K562 (cell line): ENCODE measurements at regions not wholly inside any gene's neighbourhood (a gene's known extent, or its start where the extent isn't known, plus 50 kb on each side); places are given as distances from the start of the nearest gene placed in this dataset.

Experiments
- ATAC-seq: fragments of 200-7000 bp; cut with Tn5 transposase; 3 replicates; pipeline ENCODE4 v1.9.1; 2020; ENCODE audit warnings: moderate library complexity
- BruUV-seq: library from RNA; stranded (reverse); fragments of 400-500 nt; replicated peaks from 2 replicates; lab custom pipeline; 2021; lab: Mats Ljungman, UMichigan
- CTCF ChIA-PET: fragments of 300-600 bp; formaldehyde crosslinking; extraction: SDS; loops from one replicate; lab custom pipeline; 2021; ENCODE audit warnings: low intra/inter-chr PET ratio; lab: Yijun Ruan, JAX
- POLR2A ChIA-PET: fragments of 300-600, 350-650 bp; sonication (Branson Sonifier 250); formaldehyde crosslinking; extraction: SDS; loops from one replicate; lab custom pipeline; 2021; ENCODE audit warnings: antibody characterized with exemption, inconsistent platforms; lab: Yijun Ruan, JAX
- DNase-seq, 4 experiments: peaks; one replicate each; pipeline versions ENCODE4 v3.0.0 to v3.0.0-alpha.2; 2011 to 2018; ENCODE audit warnings: low spot score in 3 of 4, mixed read lengths in 3 of 4; ENCODE audit errors: extremely low read depth in 1 of 4
- FAIRE-seq: peaks from 2 replicates; lab custom pipeline; 2011; peaks lifted over from hg19 to GRCh38; lab: Jason Lieb, UNC
- H2AFZ ChIP-seq: 2 replicates; pipeline ENCODE4 v1.6.0; 2011; ENCODE audit warnings: low read depth, low read length, control low read depth, inconsistent platforms
- H3K27ac ChIP-seq: fragments of 200-600 bp; 3 replicates; pipeline ENCODE4 v1.8.0; 2011; ENCODE audit warnings: low read depth, mild to moderate bottlenecking, control low read depth, inconsistent platforms, low read length, moderate library complexity, mixed read lengths; ENCODE audit errors: extremely low read depth
- H3K27me3 ChIP-seq, 2 experiments: fragments of 300-600 bp in 1 of 2; 2 replicates in 1 of 2; 3 replicates in 1 of 2; pipeline versions ENCODE4 v1.6.0 to v1.8.0; 2011; ENCODE audit warnings: inconsistent platforms in 2 of 2, low read length in 2 of 2, mild to moderate bottlenecking in 1 of 2, mixed read lengths in 1 of 2, moderate library complexity in 1 of 2; ENCODE audit not compliant: control insufficient read depth in 2 of 2, insufficient read depth in 2 of 2
- H3K36me3 ChIP-seq: fragments of 300-600 bp; 3 replicates; pipeline ENCODE4 v1.8.0; 2011; ENCODE audit warnings: mild to moderate bottlenecking, low read length, inconsistent platforms; ENCODE audit not compliant: control insufficient read depth, insufficient read depth
- H3K4me1 ChIP-seq, 2 experiments: fragments of 200-600 bp in 1 of 2; replicated peaks in 1 of 2; 2 replicates in 1 of 2; 3 replicates in 1 of 2; pipeline versions ENCODE4 v1.5.1 to v1.8.0; 2011; ENCODE audit warnings: inconsistent platforms in 2 of 2, low read length in 2 of 2, mild to moderate bottlenecking in 1 of 2, mixed read lengths in 1 of 2, moderate library complexity in 1 of 2; ENCODE audit not compliant: control insufficient read depth in 2 of 2, insufficient read depth in 2 of 2
- H3K4me2 ChIP-seq: 2 replicates; pipeline ENCODE4 v1.6.1; 2011; ENCODE audit warnings: low read length, control low read depth, inconsistent platforms, mixed read lengths; ENCODE audit not compliant: insufficient read depth
- H3K4me3 ChIP-seq: fragments of 200-600 bp; sonication (generic), shearing (Covaris generic); 2 replicates; pipeline ENCODE4 v1.5.1; 2016; ENCODE audit warnings: control low read depth, inconsistent platforms
- H3K79me2 ChIP-seq: fragments of 200-600 bp; 3 replicates; pipeline ENCODE4 v1.8.0; 2011; ENCODE audit warnings: low read length, inconsistent platforms; ENCODE audit not compliant: control insufficient read depth, insufficient read depth
- H3K9ac ChIP-seq, 2 experiments: 2 replicates each; pipeline versions ENCODE4 v1.6.0 to v1.6.1; 2011; ENCODE audit warnings: low read depth in 2 of 2, low read length in 2 of 2, control low read depth in 1 of 2, inconsistent platforms in 1 of 2, mild to moderate bottlenecking in 1 of 2, mixed read lengths in 1 of 2; ENCODE audit not compliant: insufficient read depth in 1 of 2
- H3K9me1 ChIP-seq: one replicate; pipeline ENCODE4 v1.6.0; 2011; ENCODE audit warnings: inconsistent platforms, mild to moderate bottlenecking, low read length, moderate library complexity; ENCODE audit not compliant: control insufficient read depth, insufficient read depth
- H3K9me3 ChIP-seq: replicated peaks from 2 replicates; pipeline ENCODE4 v1.5.1; 2011; ENCODE audit warnings: low read depth, low read length, inconsistent platforms; ENCODE audit not compliant: control insufficient read depth, insufficient read depth
- H4K20me1 ChIP-seq: replicated peaks from 2 replicates; pipeline ENCODE4 v1.6.1; 2011; ENCODE audit warnings: low read length, inconsistent platforms, mixed read lengths; ENCODE audit not compliant: control insufficient read depth, insufficient read depth
- CBFB ChIP-seq: sonication (generic); formaldehyde crosslinking; IDR thresholded peaks from 2 replicates; pipeline ENCODE4 v1.4.0; 2020; ENCODE audit warnings: mild to moderate bottlenecking, missing genetic modification reagents
- MCM7 ChIP-seq, 2 experiments: fragments of 450-650 bp; IDR thresholded peaks; 2 replicates each; pipeline ENCODE4 v1.6.1; 2016 to 2018
- RBM25 ChIP-seq: fragments of 200-400 bp; formaldehyde crosslinking; IDR thresholded peaks from 2 replicates; pipeline ENCODE4 v1.6.1; 2018; ENCODE audit warnings: low read length, low read depth, moderate library complexity; ENCODE audit not compliant: severe bottlenecking
- XRCC5 ChIP-seq: fragments of 200-400 bp; formaldehyde crosslinking; IDR thresholded peaks from 2 replicates; pipeline ENCODE4 v1.6.1; 2017; ENCODE audit warnings: low read depth, mild to moderate bottlenecking, low read length
- ZNF239 ChIP-seq: fragments of 250-450 bp; sonication (Bioruptor Pico); IDR thresholded peaks from 2 replicates; pipeline ENCODE4 v1.4.0; 2020; ENCODE audit warnings: mild to moderate bottlenecking
- ZNF695 ChIP-seq: fragments of 450-650 bp; formaldehyde crosslinking; IDR thresholded peaks from 2 replicates; pipeline ENCODE4 v1.4.0; 2020; ENCODE audit warnings: mild to moderate bottlenecking, moderate library complexity
- WGBS: fragments of 100-300 bp; shearing (Covaris generic); methylation state at CpG from one replicate; pipeline ENCODE4 v1.1.6; 2016; ENCODE audit warnings: low coverage, mixed read lengths; ENCODE audit not compliant: insufficient coverage; ENCODE audit errors: missing lambda C conversion rate; 5-methylcytosine and 5-hydroxymethylcytosine counted together
- in situ Hi-C: fragments of 300-500 bp; cut with MboI; formaldehyde crosslinking; loops from 4 replicates; pipeline ENCODE4 v1.15.0; 2018; ENCODE audit warnings: inconsistent platforms, mixed read lengths
- intact Hi-C: fragments of 100-400 bp; cut with micrococcal nuclease; formaldehyde crosslinking; loops from 2 replicates; pipeline ENCODE4 v1.14.2; 2022
- TF ChIP-seq, protein P1 (sequence below), 2 experiments: fragments of 450-650 bp; formaldehyde crosslinking in 1 of 2; IDR thresholded peaks; 2 replicates each; pipeline versions ENCODE4 v1.4.0 to v1.6.1; 2014 to 2020; ENCODE audit warnings: mild to moderate bottlenecking in 2 of 2, borderline replicate concordance in 1 of 2, low read depth in 1 of 2

DNA sequence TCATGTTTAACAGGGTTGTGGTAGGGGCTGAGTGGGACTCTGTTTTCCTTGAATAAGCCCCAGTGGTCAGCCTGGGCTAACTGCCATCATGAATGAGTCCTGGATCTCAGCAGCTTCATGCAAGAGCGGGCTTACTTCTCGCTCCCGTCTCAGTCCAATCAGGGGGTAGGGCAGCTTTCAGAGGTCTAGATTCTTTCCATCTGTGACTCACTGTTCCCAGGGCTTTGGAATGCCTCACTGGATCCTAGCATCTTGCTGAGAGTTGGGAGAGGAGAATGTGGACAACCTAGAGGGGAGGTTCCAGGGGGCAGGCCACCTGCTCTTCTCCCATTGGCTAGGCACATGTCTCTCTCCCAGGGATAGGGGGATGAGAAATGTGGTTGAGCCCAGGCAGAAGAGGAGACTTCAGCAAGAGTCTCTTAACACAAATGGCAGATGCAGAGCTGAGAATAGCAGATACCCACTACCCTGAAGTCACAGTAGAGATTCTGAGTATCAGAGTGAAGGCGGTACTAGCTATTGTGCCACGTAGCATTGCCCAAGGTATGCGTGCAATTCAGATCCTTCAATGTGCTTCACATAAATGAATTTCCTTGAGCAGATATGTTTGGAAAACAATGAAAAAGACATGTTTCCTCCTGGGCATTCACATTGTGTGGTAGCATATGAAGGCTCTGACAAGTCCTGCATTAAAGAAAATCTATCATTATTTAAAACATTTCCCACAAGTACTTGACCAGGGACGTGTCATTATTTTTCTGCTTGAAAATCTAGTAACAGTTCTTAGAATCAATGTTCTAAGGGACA lies 257.7 kb upstream of the PROK2 start:
- H3K9me1 ChIP-seq, result no peaks in the 10 kb centered on the region
- BruUV-seq, result no TSS peak
- in situ Hi-C loops (no loop called here), intact Hi-C loops (no loop called here)
- no peaks in the 10 kb centered on the region for H3K27me3 ChIP-seq
- H3K9ac ChIP-seq, result no peak overlapping the region
- H3K4me2 ChIP-seq, result no peak overlapping the region
- peaks cover 2 to 14% of the 10 kb centered on the region in 2 experiments; a peak in 3 of 5 replicates for H3K4me1 ChIP-seq
- WGBS, result 76% methylated on average over 7 of the region's 7 CpGs
- TF ChIP-seq XRCC5, result no peak
- no peak for TF ChIP-seq ZNF695
- TF ChIP-seq, protein P1, sequence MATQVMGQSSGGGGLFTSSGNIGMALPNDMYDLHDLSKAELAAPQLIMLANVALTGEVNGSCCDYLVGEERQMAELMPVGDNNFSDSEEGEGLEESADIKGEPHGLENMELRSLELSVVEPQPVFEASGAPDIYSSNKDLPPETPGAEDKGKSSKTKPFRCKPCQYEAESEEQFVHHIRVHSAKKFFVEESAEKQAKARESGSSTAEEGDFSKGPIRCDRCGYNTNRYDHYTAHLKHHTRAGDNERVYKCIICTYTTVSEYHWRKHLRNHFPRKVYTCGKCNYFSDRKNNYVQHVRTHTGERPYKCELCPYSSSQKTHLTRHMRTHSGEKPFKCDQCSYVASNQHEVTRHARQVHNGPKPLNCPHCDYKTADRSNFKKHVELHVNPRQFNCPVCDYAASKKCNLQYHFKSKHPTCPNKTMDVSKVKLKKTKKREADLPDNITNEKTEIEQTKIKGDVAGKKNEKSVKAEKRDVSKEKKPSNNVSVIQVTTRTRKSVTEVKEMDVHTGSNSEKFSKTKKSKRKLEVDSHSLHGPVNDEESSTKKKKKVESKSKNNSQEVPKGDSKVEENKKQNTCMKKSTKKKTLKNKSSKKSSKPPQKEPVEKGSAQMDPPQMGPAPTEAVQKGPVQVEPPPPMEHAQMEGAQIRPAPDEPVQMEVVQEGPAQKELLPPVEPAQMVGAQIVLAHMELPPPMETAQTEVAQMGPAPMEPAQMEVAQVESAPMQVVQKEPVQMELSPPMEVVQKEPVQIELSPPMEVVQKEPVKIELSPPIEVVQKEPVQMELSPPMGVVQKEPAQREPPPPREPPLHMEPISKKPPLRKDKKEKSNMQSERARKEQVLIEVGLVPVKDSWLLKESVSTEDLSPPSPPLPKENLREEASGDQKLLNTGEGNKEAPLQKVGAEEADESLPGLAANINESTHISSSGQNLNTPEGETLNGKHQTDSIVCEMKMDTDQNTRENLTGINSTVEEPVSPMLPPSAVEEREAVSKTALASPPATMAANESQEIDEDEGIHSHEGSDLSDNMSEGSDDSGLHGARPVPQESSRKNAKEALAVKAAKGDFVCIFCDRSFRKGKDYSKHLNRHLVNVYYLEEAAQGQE (IDR thresholded peaks at IDR 0.05; ENCODE audit: borderline replicate concordance), result no peak
- TF ChIP-seq, protein P1 (CRISPR knock-in tag; IDR thresholded peaks at IDR 0.05; ENCODE audit: low read depth), result no peak
- TF ChIP-seq MCM7 (IDR thresholded peaks at IDR 0.05), result no peak
- TF ChIP-seq RBM25, result peak; percentile 93
- peak; percentile 99 for TF ChIP-seq ZNF239
- TF ChIP-seq CBFB (CRISPR knock-in tag), result no peak
- H3K9me3 ChIP-seq, result no peaks in the 10 kb centered on the region
- FAIRE-seq (no peak), DNase-seq (peak in 1 of 4 experiments; percentile 8), ATAC-seq (no peak)
- ChIA-PET CTCF (no interaction called here), POLR2A (interaction anchor here (0.6 to 0.7 kb wide), 2 partner anchors 201 to 245 kb away, joined by 3 read pairs; no protein-coding TSS in a partner anchor)
- no peaks in the 10 kb centered on the region for H4K20me1 ChIP-seq
- H2AFZ ChIP-seq, result no peak overlapping the region
- no peak overlapping the region for H3K27ac ChIP-seq
- H3K36me3 ChIP-seq, result no peaks in the 10 kb centered on the region
- no peaks in the 10 kb centered on the region for H3K79me2 ChIP-seq
- no peak overlapping the region for H3K4me3 ChIP-seq
